Mesendoderm (in vitro differentiated cells): ENCODE measurements at regions not wholly inside any gene's neighbourhood (a gene's known extent, or its start where the extent isn't known, plus 50 kb on each side); places are given as distances from the start of the nearest gene placed in this dataset.
A peak's percentile ranks its signal among the peaks of the same experiment; 100 is the strongest.

ENCODE experiments used
- DNase-seq: peaks from one replicate; pipeline ENCODE4 v3.0.0; 2013
- H2AK5ac ChIP-seq: 2 replicates; pipeline ENCODE4 v1.6.1; 2013; ENCODE audit warnings: low read length, inconsistent platforms
- H2BK120ac ChIP-seq: 2 replicates; pipeline ENCODE4 v1.6.1; 2013; ENCODE audit warnings: low read depth, mild to moderate bottlenecking, low read length, moderate library complexity, mixed read lengths
- H2BK15ac ChIP-seq: replicated peaks from 2 replicates; pipeline ENCODE4 v1.6.1; 2013; ENCODE audit warnings: low read depth, mild to moderate bottlenecking, moderate library complexity
- H2BK5ac ChIP-seq: 2 replicates; pipeline ENCODE4 v1.6.1; 2013; ENCODE audit warnings: low read length, inconsistent platforms
- H3K18ac ChIP-seq: 2 replicates; pipeline ENCODE4 v1.6.1; 2013; ENCODE audit warnings: mild to moderate bottlenecking, low read length, mixed read lengths
- H3K23ac ChIP-seq: one replicate; pipeline ENCODE4 v1.6.1; 2013; ENCODE audit warnings: low read length
- H3K27ac ChIP-seq: 2 replicates; pipeline ENCODE4 v1.5.1; 2013; ENCODE audit warnings: low read depth, mild to moderate bottlenecking, inconsistent platforms, low read length, moderate library complexity
- H3K27me3 ChIP-seq: 2 replicates; pipeline ENCODE4 v1.6.1; 2013; ENCODE audit warnings: low read length, control low read depth, mild to moderate bottlenecking, inconsistent platforms; ENCODE audit not compliant: insufficient read depth, poor library complexity
- H3K36me3 ChIP-seq: 2 replicates; pipeline ENCODE4 v1.6.1; 2013; ENCODE audit warnings: low read length, inconsistent platforms; ENCODE audit not compliant: control insufficient read depth, insufficient read depth
- H3K4ac ChIP-seq: one replicate; pipeline ENCODE4 v1.6.1; 2013; ENCODE audit warnings: low read depth, mild to moderate bottlenecking, low read length, moderate library complexity
- H3K4me1 ChIP-seq: 2 replicates; pipeline ENCODE4 v1.6.1; 2013; ENCODE audit warnings: low read depth, low read length, inconsistent platforms; ENCODE audit not compliant: control insufficient read depth
- H3K4me2 ChIP-seq: 2 replicates; pipeline ENCODE4 v1.6.1; 2013; ENCODE audit warnings: low read length
- H3K4me3 ChIP-seq: 2 replicates; pipeline ENCODE4 v1.5.1; 2013; ENCODE audit warnings: mild to moderate bottlenecking, low read length
- H3K56ac ChIP-seq: one replicate; pipeline ENCODE4 v1.6.1; 2013; ENCODE audit warnings: low read length
- H3K79me1 ChIP-seq: 2 replicates; pipeline ENCODE4 v1.6.1; 2013; ENCODE audit warnings: low read length, inconsistent platforms
- H3K79me2 ChIP-seq: 2 replicates; pipeline ENCODE4 v1.6.1; 2013; ENCODE audit warnings: mild to moderate bottlenecking, low read length; ENCODE audit not compliant: control insufficient read depth, insufficient read depth
- H3K9ac ChIP-seq: 2 replicates; pipeline ENCODE4 v1.6.1; 2013; ENCODE audit warnings: low read length, inconsistent platforms
- H4K5ac ChIP-seq: one replicate; pipeline ENCODE4 v1.6.1; 2013; ENCODE audit warnings: low read length
- H4K8ac ChIP-seq: one replicate; pipeline ENCODE4 v1.6.1; 2013; ENCODE audit warnings: low read depth, mild to moderate bottlenecking, control low read depth, low read length, moderate library complexity
- WGBS: extraction: QIAGEN DNeasy Blood & Tissue Kit; methylation state at CpG from one replicate; pipeline ENCODE4 v1.1.7; 2013; ENCODE audit warnings: low lambda C conversion rate, missing lambda C conversion rate; ENCODE audit not compliant: insufficient coverage; ENCODE audit errors: extremely low coverage; 5-methylcytosine and 5-hydroxymethylcytosine counted together

GRCh38 chr18:37846996-37847395 is 281.4 kb upstream of the CELF4 start:
- Histone ChIP-seq H3K27me3 (no peaks in the 10 kb centered on the region), H3K18ac (no peak overlapping the region), H2BK5ac (no peak overlapping the region), H3K79me1 (no peaks in the 10 kb centered on the region), H3K27ac (no peak overlapping the region), H3K23ac (no peak overlapping the region), H3K4ac (no peak overlapping the region), H4K8ac (no peak overlapping the region), H3K4me2 (no peak overlapping the region), H3K36me3 (no peaks in the 10 kb centered on the region), H3K56ac (no peak overlapping the region), H2AK5ac (no peak overlapping the region), H3K79me2 (no peaks in the 10 kb centered on the region), H3K4me3 (no peak overlapping the region), H2BK120ac (no peak overlapping the region), H3K9ac (no peak overlapping the region), H2BK15ac (no peak overlapping the region), H3K4me1 (no peaks in the 10 kb centered on the region), H4K5ac (no peak overlapping the region)
- WGBS: no CpG with 5 or more reads among the region's 3 CpGs
- peak; percentile 85 for DNase-seq

- Histone ChIP-seq H2BK15ac (no peak overlapping the region), H3K27ac (no peak overlapping the region), H2BK120ac (no peak overlapping the region), H2BK5ac (no peak overlapping the region), H3K79me1 (no peaks in the 10 kb centered on the region), H2AK5ac (no peak overlapping the region), H4K5ac (no peak overlapping the region), H3K36me3 (no peaks in the 10 kb centered on the region), H3K9ac (no peak overlapping the region), H3K4me3 (no peak overlapping the region), H3K27me3 (no peaks in the 10 kb centered on the region), H3K56ac (no peak overlapping the region), H3K4me1 (no peaks in the 10 kb centered on the region), H3K79me2 (no peaks in the 10 kb centered on the region), H3K4ac (no peak overlapping the region), H3K23ac (no peak overlapping the region), H3K4me2 (no peak overlapping the region), H3K18ac (peak overlapping the region; percentile 28), H4K8ac (no peak overlapping the region)
- DNase-seq: no peak
- no CpG with 5 or more reads among the region's 2 CpGs for WGBS
These were observed 279.9 kb upstream of the CELF4 start for GRCh38 chr18:37845498-37845897.

GRCh38 chr18:37844209-37844970 is 278.8 kb upstream of the CELF4 start:
- peak; percentile 20 for DNase-seq
- Histone ChIP-seq H4K8ac (no peak overlapping the region), H2BK5ac (no peak overlapping the region), H3K4me1 (no peaks in the 10 kb centered on the region), H3K18ac (no peak overlapping the region), H2BK120ac (no peak overlapping the region), H3K4me3 (no peak overlapping the region), H3K27me3 (no peaks in the 10 kb centered on the region), H2AK5ac (no peak overlapping the region), H2BK15ac (no peak overlapping the region), H3K4me2 (no peak overlapping the region), H3K9ac (no peak overlapping the region), H3K23ac (no peak overlapping the region), H3K79me1 (no peaks in the 10 kb centered on the region), H3K79me2 (no peaks in the 10 kb centered on the region), H3K4ac (no peak overlapping the region), H3K56ac (no peak overlapping the region), H4K5ac (no peak overlapping the region), H3K27ac (no peak overlapping the region), H3K36me3 (no peaks in the 10 kb centered on the region)
- no CpG with 5 or more reads among the region's 10 CpGs for WGBS

GRCh38 chr18:37838083-37838482 is 272.5 kb upstream of the CELF4 start:
- Histone ChIP-seq H3K4ac (no peak overlapping the region), H3K23ac (no peak overlapping the region), H2BK15ac (no peak overlapping the region), H3K79me2 (no peaks in the 10 kb centered on the region), H3K18ac (peak overlapping the region; percentile 39), H4K8ac (no peak overlapping the region), H3K9ac (no peak overlapping the region), H3K56ac (no peak overlapping the region), H3K4me1 (peaks cover 2% of the 10 kb centered on the region), H2BK120ac (no peak overlapping the region), H2BK5ac (no peak overlapping the region), H2AK5ac (no peak overlapping the region), H3K27ac (no peak overlapping the region), H3K27me3 (no peaks in the 10 kb centered on the region), H3K36me3 (no peaks in the 10 kb centered on the region), H3K79me1 (no peaks in the 10 kb centered on the region), H3K4me3 (no peak overlapping the region), H3K4me2 (no peak overlapping the region), H4K5ac (no peak overlapping the region)
- no CpG with 5 or more reads among the region's 3 CpGs for WGBS
- no peak for DNase-seq

- no peak overlapping the region for H2BK15ac ChIP-seq
- H3K4me3 ChIP-seq: no peak overlapping the region
- H2BK120ac ChIP-seq: no peak overlapping the region
- H2BK5ac ChIP-seq: no peak overlapping the region
- H3K9ac ChIP-seq: no peak overlapping the region
- H3K4me2 ChIP-seq: no peak overlapping the region
- no peaks in the 10 kb centered on the region for H3K79me1 ChIP-seq
- H2AK5ac ChIP-seq: no peak overlapping the region
- peak; percentile 78 for DNase-seq
- H3K23ac ChIP-seq: no peak overlapping the region
- peak overlapping the region; percentile 45 for H3K18ac ChIP-seq
- no peak overlapping the region for H4K8ac ChIP-seq
- no peaks in the 10 kb centered on the region for H3K27me3 ChIP-seq
- H3K4ac ChIP-seq: no peak overlapping the region
- H3K36me3 ChIP-seq: no peaks in the 10 kb centered on the region
- H3K56ac ChIP-seq: no peak overlapping the region
- H4K5ac ChIP-seq: no peak overlapping the region
- peaks cover 2% of the 10 kb centered on the region for H3K4me1 ChIP-seq
- no CpG with 5 or more reads among the region's 1 CpG for WGBS
- no peak overlapping the region for H3K27ac ChIP-seq
- H3K79me2 ChIP-seq: no peaks in the 10 kb centered on the region
These were observed 270.7 kb upstream of the CELF4 start for GRCh38 chr18:37836071-37836970.
